Prostate gland (tissue), 2 donors: ENCODE measurements at regions not wholly inside any gene's neighbourhood (a gene's known extent, or its start where the extent isn't known, plus 50 kb on each side); places are given as distances from the start of the nearest gene placed in this dataset.

Source experiments
- POLR2A ChIP-seq: fragments of 450-650 bp; IDR thresholded peaks from one replicate; pipeline ENCODE4 v1.6.1; 2016; ENCODE audit warnings: antibody characterized with exemption, mild to moderate bottlenecking
- POLR2AphosphoS5 ChIP-seq: sonication (generic); formaldehyde crosslinking; IDR thresholded peaks from one replicate; pipeline ENCODE4 v1.6.1; 2017; ENCODE audit warnings: antibody characterized with exemption
- TF ChIP-seq, protein P1 (sequence below), 4 experiments: fragments of 200-600 bp in 2 of 4; fragments of 450-650 bp in 2 of 4; sonication (generic) in 2 of 4; IDR thresholded peaks; 1 replicate in 3 of 4; 2 replicates in 1 of 4; pipeline ENCODE4 v1.5.1; 2016 to 2019; ENCODE audit warnings: antibody characterized with exemption in 4 of 4, mild to moderate bottlenecking in 2 of 4, moderate library complexity in 2 of 4

DNA sequence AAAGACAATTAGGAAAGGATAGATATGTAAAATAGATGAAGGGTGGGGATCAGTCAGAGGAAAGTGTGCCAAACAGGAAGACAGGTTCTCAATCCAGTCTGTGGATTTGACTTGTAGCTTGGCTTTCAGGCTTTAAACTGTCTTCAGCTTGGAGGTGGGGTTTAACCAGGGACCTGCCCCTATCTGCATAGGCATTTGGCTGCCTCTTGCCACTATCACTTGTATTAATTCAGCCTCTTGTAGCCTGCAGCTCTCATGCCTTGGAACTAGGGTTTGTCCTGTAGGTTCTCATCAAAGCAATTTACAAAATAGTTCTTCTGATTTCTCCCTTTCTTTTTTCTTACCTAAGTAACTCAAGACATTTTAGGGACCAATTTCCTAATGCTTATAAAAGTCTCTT lies 88.8 kb upstream of the PAXBP1 start:
- TF ChIP-seq, protein P1, sequence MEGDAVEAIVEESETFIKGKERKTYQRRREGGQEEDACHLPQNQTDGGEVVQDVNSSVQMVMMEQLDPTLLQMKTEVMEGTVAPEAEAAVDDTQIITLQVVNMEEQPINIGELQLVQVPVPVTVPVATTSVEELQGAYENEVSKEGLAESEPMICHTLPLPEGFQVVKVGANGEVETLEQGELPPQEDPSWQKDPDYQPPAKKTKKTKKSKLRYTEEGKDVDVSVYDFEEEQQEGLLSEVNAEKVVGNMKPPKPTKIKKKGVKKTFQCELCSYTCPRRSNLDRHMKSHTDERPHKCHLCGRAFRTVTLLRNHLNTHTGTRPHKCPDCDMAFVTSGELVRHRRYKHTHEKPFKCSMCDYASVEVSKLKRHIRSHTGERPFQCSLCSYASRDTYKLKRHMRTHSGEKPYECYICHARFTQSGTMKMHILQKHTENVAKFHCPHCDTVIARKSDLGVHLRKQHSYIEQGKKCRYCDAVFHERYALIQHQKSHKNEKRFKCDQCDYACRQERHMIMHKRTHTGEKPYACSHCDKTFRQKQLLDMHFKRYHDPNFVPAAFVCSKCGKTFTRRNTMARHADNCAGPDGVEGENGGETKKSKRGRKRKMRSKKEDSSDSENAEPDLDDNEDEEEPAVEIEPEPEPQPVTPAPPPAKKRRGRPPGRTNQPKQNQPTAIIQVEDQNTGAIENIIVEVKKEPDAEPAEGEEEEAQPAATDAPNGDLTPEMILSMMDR (IDR thresholded peaks at IDR 0.05), result no peak
- TF ChIP-seq POLR2AphosphoS5, result no peak
- no peak for TF ChIP-seq POLR2A
